Vagina (tissue), 2 donors: ENCODE measurements at regions not wholly inside any gene's neighbourhood (a gene's known extent, or its start where the extent isn't known, plus 50 kb on each side); places are given as distances from the start of the nearest gene placed in this dataset.
A peak's percentile ranks its signal among the peaks of the same experiment; 100 is the strongest.

Experiments
- POLR2AphosphoS5 ChIP-seq, 2 donors: sonication (generic); formaldehyde crosslinking; IDR thresholded peaks; one replicate each; pipeline ENCODE4 v1.9.0; 2017; ENCODE audit warnings: antibody characterized with exemption in 2 of 2, mild to moderate bottlenecking in 2 of 2, low read depth in 1 of 2; ENCODE audit not compliant: insufficient read depth in 1 of 2
- TF ChIP-seq, protein P1 (sequence below), 3 experiments: fragments of 450-650 bp in 2 of 3; fragments of 200-600 bp in 1 of 3; sonication (generic) in 1 of 3; IDR thresholded peaks; one replicate each; pipeline ENCODE4 v1.5.1; 2017 to 2019; ENCODE audit warnings: antibody characterized with exemption in 3 of 3, mild to moderate bottlenecking in 2 of 3, moderate library complexity in 2 of 3

DNA sequence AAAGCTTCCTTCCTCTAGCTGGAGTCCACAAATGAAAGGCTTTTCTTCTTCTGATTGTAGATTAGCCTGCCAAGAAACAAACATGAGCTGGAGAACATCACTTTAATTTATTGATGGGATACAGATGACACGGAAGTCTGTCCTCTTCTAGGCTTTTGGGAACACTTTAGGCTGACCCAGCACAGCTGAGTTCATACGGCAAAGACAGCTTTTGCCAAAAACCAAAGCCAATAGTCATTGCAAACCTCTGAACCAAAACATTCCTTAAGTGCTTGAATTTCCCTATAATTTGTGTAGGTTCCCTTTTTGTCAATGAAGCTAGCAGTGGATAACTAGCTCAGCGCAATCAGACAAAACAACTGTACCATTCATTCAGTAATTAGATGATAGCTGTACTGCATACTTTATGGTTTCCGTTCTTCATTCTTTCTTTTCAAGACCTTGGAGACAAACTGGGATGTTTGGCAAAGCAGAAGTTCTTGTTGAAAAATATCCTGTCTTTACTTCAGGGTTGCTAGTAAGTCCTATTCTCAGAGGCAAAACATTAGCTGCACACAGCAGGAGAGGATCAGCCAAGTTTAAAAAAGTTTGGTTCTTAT is 95.7 kb upstream of the SPRY2 start:
- TF ChIP-seq POLR2AphosphoS5 (IDR thresholded peaks at IDR 0.05; ENCODE audit: insufficient read depth in 1 of 2, low read depth in 1 of 2), result peak in 1 of 2 donors; percentile 12
- TF ChIP-seq, protein P1, sequence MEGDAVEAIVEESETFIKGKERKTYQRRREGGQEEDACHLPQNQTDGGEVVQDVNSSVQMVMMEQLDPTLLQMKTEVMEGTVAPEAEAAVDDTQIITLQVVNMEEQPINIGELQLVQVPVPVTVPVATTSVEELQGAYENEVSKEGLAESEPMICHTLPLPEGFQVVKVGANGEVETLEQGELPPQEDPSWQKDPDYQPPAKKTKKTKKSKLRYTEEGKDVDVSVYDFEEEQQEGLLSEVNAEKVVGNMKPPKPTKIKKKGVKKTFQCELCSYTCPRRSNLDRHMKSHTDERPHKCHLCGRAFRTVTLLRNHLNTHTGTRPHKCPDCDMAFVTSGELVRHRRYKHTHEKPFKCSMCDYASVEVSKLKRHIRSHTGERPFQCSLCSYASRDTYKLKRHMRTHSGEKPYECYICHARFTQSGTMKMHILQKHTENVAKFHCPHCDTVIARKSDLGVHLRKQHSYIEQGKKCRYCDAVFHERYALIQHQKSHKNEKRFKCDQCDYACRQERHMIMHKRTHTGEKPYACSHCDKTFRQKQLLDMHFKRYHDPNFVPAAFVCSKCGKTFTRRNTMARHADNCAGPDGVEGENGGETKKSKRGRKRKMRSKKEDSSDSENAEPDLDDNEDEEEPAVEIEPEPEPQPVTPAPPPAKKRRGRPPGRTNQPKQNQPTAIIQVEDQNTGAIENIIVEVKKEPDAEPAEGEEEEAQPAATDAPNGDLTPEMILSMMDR (IDR thresholded peaks at IDR 0.05), result no peak
